ENCODE measurements at regions not wholly inside any gene's neighbourhood (a gene's known extent, or its start where the extent isn't known, plus 50 kb on each side); places are given as distances from the start of the nearest gene placed in this dataset.

GRCh38 chrX:76228499-76228898, 55.6 kb downstream of the PBDC1 start:
- H3K36me3 ChIP-seq, result no peaks in the 10 kb centered on the region
- no peaks in the 10 kb centered on the region for H3K4me1 ChIP-seq
- H3K27ac ChIP-seq, result no peak overlapping the region
- no peak for TF ChIP-seq CTCF (IDR thresholded peaks at IDR 0.05)
- H3K9me3 ChIP-seq, result no peaks in the 10 kb centered on the region
- intact Hi-C loops (cut with DNase I), result no loop called here
- ATAC-seq (no peak), DNase-seq (no peak)
- H3K4me3 ChIP-seq, result no peak overlapping the region
- peaks cover 0 to 10% of the 10 kb centered on the region in 2 donors for H3K27me3 ChIP-seq

GRCh38 chrX:76248901-76249300, 76.0 kb downstream of the PBDC1 start:
- DNase-seq (no peak), ATAC-seq (no peak)
- no peak for TF ChIP-seq CTCF (IDR thresholded peaks at IDR 0.05)
- Histone ChIP-seq H3K27ac (no peak overlapping the region), H3K9me3 (no peaks in the 10 kb centered on the region), H3K4me3 (no peak overlapping the region), H3K4me1 (no peaks in the 10 kb centered on the region), H3K36me3 (no peaks in the 10 kb centered on the region), H3K27me3 (peaks cover 0 to 4% of the 10 kb centered on the region in 2 donors)
- intact Hi-C loops (cut with DNase I), result no loop called here

- no peaks in the 10 kb centered on the region for H3K9me3 ChIP-seq
- TF ChIP-seq CTCF (IDR thresholded peaks at IDR 0.05), result peak; percentile 25 to 49
- no peak overlapping the region for H3K4me3 ChIP-seq
- DNase-seq (peak in 2 of 4 donors; percentile 26 to 44), ATAC-seq (peak; percentile 82)
- no peaks in the 10 kb centered on the region for H3K36me3 ChIP-seq
- H3K4me1 ChIP-seq, result no peaks in the 10 kb centered on the region
- intact Hi-C loops (cut with DNase I), result no loop called here
- no peak overlapping the region for H3K27ac ChIP-seq
- H3K27me3 ChIP-seq, result no peaks in the 10 kb centered on the region
Measured at GRCh38 chrX:76253432-76253831, 80.6 kb downstream of the PBDC1 start.

GRCh38 chrX:76279007-76279406, 106.1 kb downstream of the PBDC1 start:
- H3K27me3 ChIP-seq, result peaks cover 0 to 5% of the 10 kb centered on the region in 2 donors
- ATAC-seq (peak; percentile 73), DNase-seq (peak in 2 of 4 donors; percentile 34 to 57)
- H3K9me3 ChIP-seq, result no peaks in the 10 kb centered on the region
- H3K4me1 ChIP-seq, result no peaks in the 10 kb centered on the region
- intact Hi-C loops (cut with DNase I), result no loop called here
- no peak overlapping the region for H3K4me3 ChIP-seq
- TF ChIP-seq CTCF (IDR thresholded peaks at IDR 0.05), result peak; percentile 29 to 60
- H3K36me3 ChIP-seq, result no peaks in the 10 kb centered on the region
- H3K27ac ChIP-seq, result no peak overlapping the region

All from left lung (tissue), 4 donors.